Body of pancreas (tissue), 4 donors: ENCODE measurements at regions not wholly inside any gene's neighbourhood (a gene's known extent, or its start where the extent isn't known, plus 50 kb on each side); places are given as distances from the start of the nearest gene placed in this dataset.

Experiments used
- CTCF ChIP-seq, 7 experiments: fragments of 450-650 bp in 4 of 7; fragments of 200-600 bp in 3 of 7; sonication (generic) in 3 of 7; IDR thresholded peaks; one replicate each; pipeline ENCODE4 v1.5.1; 2016 to 2019; ENCODE audit warnings: antibody characterized with exemption in 7 of 7
- POLR2A ChIP-seq, 3 donors: fragments of 450-650 bp; IDR thresholded peaks; one replicate each; pipeline ENCODE4 v1.6.1; 2016; ENCODE audit warnings: antibody characterized with exemption in 3 of 3, mild to moderate bottlenecking in 2 of 3

GRCh38 chr7:118735441-118735840 lies 510.9 kb downstream of the ANKRD7 start:
- TF ChIP-seq CTCF (IDR thresholded peaks at IDR 0.05) (no peak), POLR2A (IDR thresholded peaks at IDR 0.05) (no peak)
